GM12892 (cell line): ENCODE measurements at regions not wholly inside any gene's neighbourhood (a gene's known extent, or its start where the extent isn't known, plus 50 kb on each side); places are given as distances from the start of the nearest gene placed in this dataset.

Experiments used
- POLR2A ChIP-seq: IDR thresholded peaks from 2 replicates; pipeline ENCODE4 v1.6.1; 2011; ENCODE audit warnings: low read depth, low read length, control low read depth
- POLR2AphosphoS5 ChIP-seq: IDR thresholded peaks from 2 replicates; pipeline ENCODE4 v1.6.1; 2011; ENCODE audit warnings: low read depth, low read length, control low read depth

DNA sequence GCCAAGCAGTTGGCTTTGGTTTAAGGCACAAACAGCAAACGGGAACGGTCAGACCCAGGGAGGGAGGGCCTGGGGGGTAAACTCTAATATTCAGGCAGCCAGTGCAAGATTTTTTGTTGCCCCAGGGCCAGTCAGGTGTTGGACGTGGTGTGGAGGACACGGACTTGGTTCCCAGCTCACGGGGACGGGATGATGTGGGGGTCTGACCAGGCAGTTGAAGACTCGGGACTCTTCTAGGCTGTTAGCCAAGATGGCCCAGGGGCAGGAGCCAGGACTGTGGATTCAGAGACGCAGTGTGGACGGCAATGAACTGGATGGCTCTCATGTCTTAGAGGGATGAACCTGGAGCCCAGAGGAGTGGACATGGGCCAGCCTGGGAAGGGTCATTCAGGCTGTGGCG lies 169.2 kb downstream of the C9orf50 start:
- TF ChIP-seq POLR2A (no peak), POLR2AphosphoS5 (no peak)
